HepG2 (cell line): ENCODE measurements at regions not wholly inside any gene's neighbourhood (a gene's known extent, or its start where the extent isn't known, plus 50 kb on each side); places are given as distances from the start of the nearest gene placed in this dataset.

ENCODE experiments used
- ATAC-seq: fragments of 200-7000 bp; cut with Tn5 transposase; 3 replicates; pipeline ENCODE4 v1.9.1; 2020; ENCODE audit warnings: mild to moderate bottlenecking, moderate library complexity
- BruUV-seq: library from RNA; stranded (reverse); fragments of 400-500 nt; replicated peaks from 2 replicates; lab custom pipeline; 2021; lab: Mats Ljungman, UMichigan
- CTCF ChIA-PET: fragments of 300-600 bp; formaldehyde crosslinking; extraction: SDS; loops from one replicate; lab custom pipeline; 2021; ENCODE audit warnings: low total read pairs, inconsistent platforms, low intra/inter-chr PET ratio; lab: Yijun Ruan, JAX
- POLR2A ChIA-PET: fragments of 350-600 bp; sonication (Branson Sonifier 250); formaldehyde crosslinking; loops from one replicate; lab custom pipeline; 2020; ENCODE audit warnings: antibody characterized with exemption, inconsistent platforms; lab: Yijun Ruan, JAX
- DNase-seq: peaks from one replicate; pipeline ENCODE4 v3.0.0-alpha.2; 2015; ENCODE audit warnings: low spot score
- FAIRE-seq: peaks from 3 replicates; lab custom pipeline; 2011; peaks lifted over from hg19 to GRCh38; lab: Jason Lieb, UNC
- H2AFZ ChIP-seq: one replicate; pipeline ENCODE4 v1.6.1; 2011; ENCODE audit warnings: low read length, inconsistent platforms
- H3K27ac ChIP-seq: fragments of 300-600 bp; 3 replicates; pipeline ENCODE4 v1.8.0; 2011; ENCODE audit warnings: mixed run types, mild to moderate bottlenecking, mixed read lengths, low read length, inconsistent platforms; ENCODE audit not compliant: insufficient read depth; ENCODE audit errors: extremely low read length
- H3K27me3 ChIP-seq, 2 experiments: fragments of 200-600 bp in 1 of 2; 2 replicates in 1 of 2; 3 replicates in 1 of 2; pipeline versions ENCODE4 v1.6.0 to v1.8.0; 2011; ENCODE audit warnings: low read length in 2 of 2, mild to moderate bottlenecking in 2 of 2, moderate library complexity in 2 of 2, inconsistent platforms in 1 of 2; ENCODE audit not compliant: insufficient read depth in 2 of 2, control insufficient read depth in 1 of 2
- H3K36me3 ChIP-seq, 2 experiments: fragments of 200-600 bp in 1 of 2; replicated peaks in 1 of 2; 2 replicates in 1 of 2; 3 replicates in 1 of 2; pipeline versions ENCODE4 v1.5.1 to v1.8.0; 2011; ENCODE audit warnings: low read length in 2 of 2, inconsistent platforms in 1 of 2; ENCODE audit not compliant: insufficient read depth in 2 of 2, control insufficient read depth in 1 of 2
- H3K4me1 ChIP-seq: 2 replicates; pipeline ENCODE4 v1.5.1; 2012; ENCODE audit warnings: low read length, inconsistent platforms; ENCODE audit not compliant: insufficient read depth
- H3K4me2 ChIP-seq: 2 replicates; pipeline ENCODE4 v1.6.0; 2011; ENCODE audit warnings: low read depth, low read length, inconsistent platforms
- H3K4me3 ChIP-seq, 3 experiments: fragments of 200-600 bp in 1 of 3; sonication (generic), shearing (Covaris generic) in 1 of 3; replicated peaks in 1 of 3; 2 replicates each; pipeline ENCODE4 v1.5.1; 2011 to 2016; ENCODE audit warnings: low read length in 3 of 3, inconsistent platforms in 2 of 3, low read depth in 2 of 3, mild to moderate bottlenecking in 2 of 3, control low read depth in 1 of 3, mixed read lengths in 1 of 3; ENCODE audit not compliant: insufficient read depth in 1 of 3
- H3K79me2 ChIP-seq: one replicate; pipeline ENCODE4 v1.6.1; 2011; ENCODE audit warnings: low read length, inconsistent platforms; ENCODE audit not compliant: insufficient read depth
- H3K9ac ChIP-seq: 2 replicates; pipeline ENCODE4 v1.6.0; 2011; ENCODE audit warnings: mild to moderate bottlenecking, low read depth, low read length, inconsistent platforms; ENCODE audit not compliant: insufficient read depth
- H3K9me3 ChIP-seq: 2 replicates; pipeline ENCODE4 v1.5.1; 2012; ENCODE audit warnings: mild to moderate bottlenecking, low read length
- H4K20me1 ChIP-seq: 2 replicates; pipeline ENCODE4 v1.6.0; 2011; ENCODE audit warnings: inconsistent platforms, mild to moderate bottlenecking, low read length, moderate library complexity; ENCODE audit not compliant: insufficient read depth
- ATF1 ChIP-seq: IDR thresholded peaks from 2 replicates; pipeline ENCODE4 v1.6.1; 2016; ENCODE audit warnings: mild to moderate bottlenecking, control low read depth
- ELF4 ChIP-seq: sonication (generic); formaldehyde crosslinking; IDR thresholded peaks from 2 replicates; pipeline ENCODE4 v1.5.0; 2020; ENCODE audit warnings: missing genetic modification reagents, mild to moderate bottlenecking, moderate library complexity, borderline replicate concordance
- FOXA1 ChIP-seq, 2 experiments: fragments of 450-650 bp in 1 of 2; sonication (generic) in 1 of 2; formaldehyde crosslinking in 1 of 2; IDR thresholded peaks; 2 replicates each; pipeline versions ENCODE4 v1.4.0 to v1.6.1; 2016 to 2020; ENCODE audit warnings: missing genetic modification reagents in 1 of 2
- JUN ChIP-seq: sonication (generic); formaldehyde crosslinking; IDR thresholded peaks from 2 replicates; pipeline ENCODE4 v1.4.0; 2020; ENCODE audit warnings: mild to moderate bottlenecking, missing genetic modification reagents
- PLRG1 ChIP-seq: fragments of 450-650 bp; conservative IDR thresholded peaks from 2 replicates; pipeline ENCODE4 v1.6.1; 2016
- RARG ChIP-seq: sonication (generic); formaldehyde crosslinking; IDR thresholded peaks from 2 replicates; pipeline ENCODE4 v1.4.0; 2020; ENCODE audit warnings: low read depth, mild to moderate bottlenecking, missing genetic modification reagents
- SNAI1 ChIP-seq: sonication (generic); formaldehyde crosslinking; IDR thresholded peaks from 2 replicates; pipeline ENCODE4 v1.5.0; 2020; ENCODE audit warnings: mild to moderate bottlenecking, missing genetic modification reagents, borderline replicate concordance
- SRSF4 ChIP-seq: fragments of 200-400 bp; formaldehyde crosslinking; IDR thresholded peaks from one replicate; pipeline ENCODE4 v1.6.1; 2018; ENCODE audit warnings: mild to moderate bottlenecking, low read depth, low read length, moderate library complexity; ENCODE audit not compliant: poor library complexity, severe bottlenecking
- ZBTB44 ChIP-seq: sonication (generic); formaldehyde crosslinking; IDR thresholded peaks from 2 replicates; pipeline ENCODE4 v1.4.0; 2020; ENCODE audit warnings: missing genetic modification reagents
- ZNF563 ChIP-seq: sonication (generic); formaldehyde crosslinking; IDR thresholded peaks from 2 replicates; pipeline ENCODE4 v1.8.0; 2022; ENCODE audit warnings: mild to moderate bottlenecking, moderate library complexity, missing genetic modification reagents
- ZNF576 ChIP-seq: sonication (generic); formaldehyde crosslinking; IDR thresholded peaks from 2 replicates; pipeline ENCODE4 v1.4.0; 2020; ENCODE audit warnings: mild to moderate bottlenecking, missing genetic modification reagents
- ZNF776 ChIP-seq: sonication (generic); formaldehyde crosslinking; IDR thresholded peaks from 2 replicates; pipeline ENCODE4 v1.4.0; 2020; ENCODE audit warnings: mild to moderate bottlenecking, missing genetic modification reagents
- WGBS: methylation state at CpG from one replicate; pipeline ENCODE4 v1.1.6; 2017; ENCODE audit warnings: low lambda C conversion rate; 5-methylcytosine and 5-hydroxymethylcytosine counted together
- in situ Hi-C: cut with HindIII; loops from 2 replicates; pipeline ENCODE4 v1.10.0; 2017; ENCODE audit warnings: low pct_unique_long_range_greater_than_20kb; ENCODE audit not compliant: extremely low pct_ligation_motif_present
- intact Hi-C: fragments of 100-400 bp; cut with micrococcal nuclease; formaldehyde crosslinking; loops from one replicate; pipeline ENCODE4 v1.10.0; 2022; ENCODE audit not compliant: unreplicated experiment
- TF ChIP-seq, protein P1 (sequence below): fragments of 450-650 bp; IDR thresholded peaks from 2 replicates; pipeline ENCODE4 v1.6.1; 2016

GRCh38 chr9:81825846-81826516, 102.2 kb upstream of the SPATA31D4 start (continued):
- TF ChIP-seq ZBTB44 (CRISPR knock-in tag), result no peak
- TF ChIP-seq, protein P1, sequence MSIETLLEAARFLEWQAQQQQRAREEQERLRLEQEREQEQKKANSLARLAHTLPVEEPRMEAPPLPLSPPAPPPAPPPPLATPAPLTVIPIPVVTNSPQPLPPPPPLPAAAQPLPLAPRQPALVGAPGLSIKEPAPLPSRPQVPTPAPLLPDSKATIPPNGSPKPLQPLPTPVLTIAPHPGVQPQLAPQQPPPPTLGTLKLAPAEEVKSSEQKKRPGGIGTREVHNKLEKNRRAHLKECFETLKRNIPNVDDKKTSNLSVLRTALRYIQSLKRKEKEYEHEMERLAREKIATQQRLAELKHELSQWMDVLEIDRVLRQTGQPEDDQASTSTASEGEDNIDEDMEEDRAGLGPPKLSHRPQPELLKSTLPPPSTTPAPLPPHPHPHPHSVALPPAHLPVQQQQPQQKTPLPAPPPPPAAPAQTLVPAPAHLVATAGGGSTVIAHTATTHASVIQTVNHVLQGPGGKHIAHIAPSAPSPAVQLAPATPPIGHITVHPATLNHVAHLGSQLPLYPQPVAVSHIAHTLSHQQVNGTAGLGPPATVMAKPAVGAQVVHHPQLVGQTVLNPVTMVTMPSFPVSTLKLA, result no peak

DNA sequence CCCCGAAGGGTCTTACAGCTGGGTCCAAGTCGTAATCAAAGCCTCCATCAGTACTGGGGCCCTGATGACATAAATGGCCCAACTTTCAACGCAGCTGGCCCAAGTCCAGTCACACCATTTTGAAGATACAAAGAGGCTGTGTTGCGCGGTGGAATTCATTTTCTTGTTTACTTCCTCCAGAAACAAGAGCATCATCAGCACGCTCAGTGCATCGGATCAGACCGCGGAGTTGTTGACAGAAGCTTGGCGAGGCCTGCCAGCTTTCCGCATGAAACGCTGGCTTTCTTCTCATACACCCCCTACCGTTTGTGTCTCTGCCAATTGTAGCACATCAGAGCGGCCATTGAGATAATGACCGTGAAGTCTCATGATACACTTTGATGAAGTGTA, 101.7 kb upstream of the SPATA31D4 start:
- POLR2A ChIA-PET, result no interaction called here
- H3K79me2 ChIP-seq, result no peaks in the 10 kb centered on the region
- DNase-seq, result no peak
- no peak for ATAC-seq
- no peak for FAIRE-seq
- peaks cover 0 to 3% of the 10 kb centered on the region in 2 experiments; a peak in 2 of 5 replicates for H3K27me3 ChIP-seq
- in situ Hi-C loops (no loop called here), intact Hi-C loops (no loop called here)
- TF ChIP-seq FOXA1 (IDR thresholded peaks at IDR 0.05) (no peak), FOXA1 (CRISPR knock-in tag; IDR thresholded peaks at IDR 0.05) (no peak), JUN (CRISPR knock-in tag) (no peak), SNAI1 (CRISPR knock-in tag) (no peak), ZNF576 (no peak), ATF1 (CRISPR knock-in tag) (no peak), ZNF563 (no peak), SRSF4 (no peak), RARG (CRISPR knock-in tag) (no peak), ELF4 (no peak), ZNF776 (CRISPR knock-in tag) (no peak), PLRG1 (no peak)
- WGBS, result 82% methylated on average over 13 of the region's 15 CpGs
- H3K4me2 ChIP-seq, result no peak overlapping the region
- no peak overlapping the region for H3K9ac ChIP-seq
- CTCF ChIA-PET, result no interaction called here
- H3K4me1 ChIP-seq, result no peaks in the 10 kb centered on the region
- H3K27ac ChIP-seq, result no peak overlapping the region
- no peaks in the 10 kb centered on the region for H3K36me3 ChIP-seq
- no peaks in the 10 kb centered on the region for H4K20me1 ChIP-seq
- H3K9me3 ChIP-seq, result no peaks in the 10 kb centered on the region
- H3K4me3 ChIP-seq, result no peak overlapping the region
- H2AFZ ChIP-seq, result no peak overlapping the region
- BruUV-seq, result no TSS peak
